RWPE2 (cell line): ENCODE measurements at regions not wholly inside any gene's neighbourhood (a gene's known extent, or its start where the extent isn't known, plus 50 kb on each side); places are given as distances from the start of the nearest gene placed in this dataset.
"Not testable (repeated sequence)": the region's sequence is repeated elsewhere in the genome, so short reads cannot be mapped to it uniquely, and the experiment has no call there.

Experiments
- ATAC-seq: fragments of 200-7000 bp; cut with Tn5 transposase; 3 replicates; pipeline ENCODE4 v1.9.1; 2021; ENCODE audit warnings: low read depth
- DNase-seq: peaks from one replicate; pipeline ENCODE4 v3.0.0-alpha.2; 2020; ENCODE audit warnings: low spot score
- H3K27ac ChIP-seq: fragments of 450-650 bp; 2 replicates; pipeline ENCODE4 v1.5.1; 2017; ENCODE audit warnings: mild to moderate bottlenecking; ENCODE audit not compliant: poor library complexity, severe bottlenecking
- H3K27me3 ChIP-seq: fragments of 250-450 bp; sonication (Bioruptor Pico); 2 replicates; pipeline ENCODE4 v1.5.1; 2021; ENCODE audit warnings: mild to moderate bottlenecking, moderate library complexity; ENCODE audit not compliant: insufficient read depth, poor library complexity, severe bottlenecking
- H3K36me3 ChIP-seq: fragments of 250-450 bp; sonication (Bioruptor Pico); 2 replicates; pipeline ENCODE4 v1.5.1; 2020; ENCODE audit warnings: low read depth, mild to moderate bottlenecking, moderate library complexity
- H3K4me1 ChIP-seq: fragments of 250-450 bp; sonication (Bioruptor Pico); 2 replicates; pipeline ENCODE4 v1.5.1; 2021; ENCODE audit warnings: mild to moderate bottlenecking, moderate library complexity; ENCODE audit not compliant: insufficient read depth, poor library complexity, severe bottlenecking
- H3K4me3 ChIP-seq: fragments of 250-450 bp; sonication (Bioruptor Pico); 2 replicates; pipeline ENCODE4 v1.5.1; 2021; ENCODE audit warnings: mild to moderate bottlenecking, moderate library complexity; ENCODE audit not compliant: severe bottlenecking
- H3K9me3 ChIP-seq: fragments of 250-450 bp; sonication (Bioruptor Pico); 2 replicates; pipeline ENCODE4 v1.5.1; 2021; ENCODE audit warnings: mild to moderate bottlenecking, moderate library complexity; ENCODE audit not compliant: severe bottlenecking
- CTCF ChIP-seq: fragments of 450-650 bp; IDR thresholded peaks from one replicate; pipeline ENCODE4 v1.5.1; 2017; ENCODE audit warnings: mild to moderate bottlenecking, moderate library complexity; ENCODE audit not compliant: poor library complexity, severe bottlenecking

- Histone ChIP-seq H3K4me1 (peaks cover 8% of the 10 kb centered on the region), H3K27me3 (no peaks in the 10 kb centered on the region), H3K9me3 (no peaks in the 10 kb centered on the region), H3K27ac (no peak overlapping the region), H3K4me3 (no peak overlapping the region), H3K36me3 (no peaks in the 10 kb centered on the region)
- peak; percentile 99 for ATAC-seq
- DNase-seq = no peak
- no peak for TF ChIP-seq CTCF
Observed at GRCh38 chr12:131511391-131511802, 199.5 kb upstream of the SFSWAP start.

GRCh38 chr12:131511803-131512561 lies 198.9 kb upstream of the SFSWAP start:
- no peaks in the 10 kb centered on the region for H3K27me3 ChIP-seq
- ATAC-seq (no peak), DNase-seq (no peak)
- no peak for TF ChIP-seq CTCF
- peaks cover 8% of the 10 kb centered on the region for H3K4me1 ChIP-seq
- no peaks in the 10 kb centered on the region for H3K9me3 ChIP-seq
- no peak overlapping the region for H3K27ac ChIP-seq
- H3K36me3 ChIP-seq = no peaks in the 10 kb centered on the region
- no peak overlapping the region for H3K4me3 ChIP-seq

- H3K9me3 ChIP-seq = peaks cover 4% of the 10 kb centered on the region
- H3K27me3 ChIP-seq = no peaks in the 10 kb centered on the region
- no peaks in the 10 kb centered on the region for H3K36me3 ChIP-seq
- H3K4me1 ChIP-seq = peaks cover 8% of the 10 kb centered on the region
- no peak for ATAC-seq
- no peak for TF ChIP-seq CTCF
- H3K27ac ChIP-seq = no peak overlapping the region
- no peak overlapping the region for H3K4me3 ChIP-seq
- DNase-seq = no peak
Observed at GRCh38 chr12:131513606-131514005, 197.3 kb upstream of the SFSWAP start.

GRCh38 chr12:131520553-131520952 lies 190.3 kb upstream of the SFSWAP start:
- H3K27ac ChIP-seq, H3K27me3 ChIP-seq, H3K4me3 ChIP-seq, DNase-seq, H3K36me3 ChIP-seq, ATAC-seq, H3K9me3 ChIP-seq, H3K4me1 ChIP-seq: not testable (repeated sequence)

- H3K9me3 ChIP-seq = peaks cover 4% of the 10 kb centered on the region
- no peak overlapping the region for H3K27ac ChIP-seq
- H3K4me1 ChIP-seq = no peaks in the 10 kb centered on the region
- peaks cover 6% of the 10 kb centered on the region for H3K27me3 ChIP-seq
- no peaks in the 10 kb centered on the region for H3K36me3 ChIP-seq
- DNase-seq = no peak
- H3K4me3 ChIP-seq = no peak overlapping the region
- no peak for TF ChIP-seq CTCF
- no peak for ATAC-seq
Observed at GRCh38 chr12:131521326-131521725, 189.6 kb upstream of the SFSWAP start.
